PC-9 (cell line): ENCODE measurements at regions not wholly inside any gene's neighbourhood (a gene's known extent, or its start where the extent isn't known, plus 50 kb on each side); places are given as distances from the start of the nearest gene placed in this dataset.

Experiments
- BruUV-seq: library from RNA; stranded (reverse); fragments of 400-500 nt; replicated peaks from 2 replicates; lab custom pipeline; 2021; lab: Mats Ljungman, UMichigan
- CTCF ChIA-PET: fragments of 300-600 bp; sonication (Branson Sonifier 250); formaldehyde crosslinking; loops from one replicate; lab custom pipeline; 2022; ENCODE audit warnings: antibody characterized with exemption; lab: Charles Lee
- POLR2A ChIA-PET: fragments of 300-600 bp; sonication (Branson Sonifier 250); formaldehyde crosslinking; loops from one replicate; lab custom pipeline; 2022; ENCODE audit warnings: antibody characterized with exemption; ENCODE audit not compliant: unreplicated experiment; lab: Charles Lee
- DNase-seq, 2 experiments: peaks; one replicate each; pipeline versions ENCODE4 v3.0.0 to v3.0.0-alpha.2; 2015 to 2022; ENCODE audit warnings: mixed read lengths in 1 of 2
- H2AFZ ChIP-seq: fragments of 200-600 bp; sonication (generic); 2 replicates; pipeline ENCODE4 v1.8.1; 2017; ENCODE audit warnings: antibody characterized with exemption
- H3F3A ChIP-seq: fragments of 200-600 bp; sonication (generic); 2 replicates; pipeline ENCODE4 v1.8.1; 2017; ENCODE audit warnings: antibody characterized with exemption, mild to moderate bottlenecking, low read depth; ENCODE audit not compliant: insufficient read depth
- H3K27ac ChIP-seq: fragments of 200-600 bp; sonication (generic); 2 replicates; pipeline ENCODE4 v1.6.1; 2016; ENCODE audit warnings: mixed run types
- H3K27me3 ChIP-seq: fragments of 200-600 bp; sonication (generic); 2 replicates; pipeline ENCODE4 v1.6.1; 2016; ENCODE audit warnings: low read depth, mixed run types; ENCODE audit not compliant: insufficient read depth
- H3K36me3 ChIP-seq: fragments of 200-600 bp; sonication (generic); 2 replicates; pipeline ENCODE4 v1.6.1; 2016; ENCODE audit warnings: low read depth, mixed run types
- H3K4me1 ChIP-seq: fragments of 200-600 bp; sonication (generic); replicated peaks from 2 replicates; pipeline ENCODE4 v1.6.1; 2016; ENCODE audit warnings: mixed run types; ENCODE audit not compliant: insufficient read depth
- H3K4me2 ChIP-seq: fragments of 200-600 bp; sonication (generic); 2 replicates; pipeline ENCODE4 v1.6.1; 2017; ENCODE audit warnings: mixed run types
- H3K4me3 ChIP-seq: fragments of 200-600 bp; sonication (generic); 2 replicates; pipeline ENCODE4 v1.6.1; 2016; ENCODE audit warnings: mixed run types
- H3K79me2 ChIP-seq: fragments of 200-600 bp; sonication (generic); 2 replicates; pipeline ENCODE4 v1.6.1; 2017; ENCODE audit warnings: low read depth, mixed run types
- H3K9me2 ChIP-seq: fragments of 200-600 bp; sonication (generic); 2 replicates; pipeline ENCODE4 v1.8.1; 2017; ENCODE audit warnings: mild to moderate bottlenecking; ENCODE audit not compliant: insufficient read depth
- H3K9me3 ChIP-seq: fragments of 200-600 bp; sonication (generic); 2 replicates; pipeline ENCODE4 v1.8.1; 2016; ENCODE audit warnings: low read depth; ENCODE audit not compliant: insufficient read depth
- H4K20me1 ChIP-seq: fragments of 200-600 bp; sonication (generic); 2 replicates; pipeline ENCODE4 v1.8.1; 2017; ENCODE audit not compliant: insufficient read depth
- CTCF ChIP-seq: fragments of 200-600 bp; sonication (generic); conservative IDR thresholded peaks from 2 replicates; pipeline ENCODE4 v1.6.1; 2017; ENCODE audit warnings: mixed run types, antibody characterized with exemption, mild to moderate bottlenecking, moderate library complexity
- EZH2 ChIP-seq: fragments of 200-600 bp; sonication (generic); IDR thresholded peaks from 2 replicates; pipeline ENCODE4 v1.8.0; 2017; ENCODE audit warnings: antibody characterized with exemption, low read depth
- intact Hi-C: fragments of 100-400 bp; cut with micrococcal nuclease; formaldehyde crosslinking; loops from one replicate; pipeline ENCODE4 v1.10.0; 2022; ENCODE audit not compliant: unreplicated experiment

- ChIA-PET CTCF (no interaction called here), POLR2A (no interaction called here)
- Histone ChIP-seq H4K20me1 (no peaks in the 10 kb centered on the region), H3F3A (no peaks in the 10 kb centered on the region), H3K9me2 (no peaks in the 10 kb centered on the region), H3K9me3 (no peaks in the 10 kb centered on the region), H3K79me2 (no peaks in the 10 kb centered on the region), H3K4me1 (no peaks in the 10 kb centered on the region), H3K4me2 (no peak overlapping the region), H3K27me3 (no peaks in the 10 kb centered on the region), H3K27ac (no peak overlapping the region), H3K36me3 (no peaks in the 10 kb centered on the region), H2AFZ (no peak overlapping the region), H3K4me3 (no peak overlapping the region)
- TF ChIP-seq EZH2 (no peak), CTCF (no peak)
- DNase-seq, result no peak
- BruUV-seq, result no TSS peak
- intact Hi-C loops, result no loop called here
These were observed 611.7 kb downstream of the ZIC1 start for GRCh38 chr3:148020861-148021260.

GRCh38 chr3:148021381-148021780 lies 612.2 kb downstream of the ZIC1 start:
- BruUV-seq, result no TSS peak
- CTCF ChIA-PET, result no interaction called here

GRCh38 chr3:148023994-148024393 lies 614.8 kb downstream of the ZIC1 start:
- H4K20me1 ChIP-seq, result no peaks in the 10 kb centered on the region
- H3K27me3 ChIP-seq, result no peaks in the 10 kb centered on the region
- TF ChIP-seq EZH2 (no peak), CTCF (no peak)
- no peaks in the 10 kb centered on the region for H3K36me3 ChIP-seq
- no peaks in the 10 kb centered on the region for H3K9me2 ChIP-seq
- no peak for DNase-seq
- H3F3A ChIP-seq, result no peaks in the 10 kb centered on the region
- H3K9me3 ChIP-seq, result no peaks in the 10 kb centered on the region
- no peak overlapping the region for H2AFZ ChIP-seq
- no peak overlapping the region for H3K27ac ChIP-seq
- ChIA-PET POLR2A (no interaction called here), CTCF (no interaction called here)
- no peak overlapping the region for H3K4me2 ChIP-seq
- H3K4me3 ChIP-seq, result no peak overlapping the region
- H3K79me2 ChIP-seq, result no peaks in the 10 kb centered on the region
- H3K4me1 ChIP-seq, result no peaks in the 10 kb centered on the region
- BruUV-seq, result no TSS peak
- intact Hi-C loops, result no loop called here

More at GRCh38 chr3:148021381-148021780, 612.2 kb downstream of the ZIC1 start:
- no peaks in the 10 kb centered on the region for H3K9me2 ChIP-seq
- no peaks in the 10 kb centered on the region for H4K20me1 ChIP-seq
- POLR2A ChIA-PET, result no interaction called here
- H3K36me3 ChIP-seq, result no peaks in the 10 kb centered on the region
- no peaks in the 10 kb centered on the region for H3F3A ChIP-seq
- H3K4me2 ChIP-seq, result no peak overlapping the region
- H3K27ac ChIP-seq, result no peak overlapping the region
- no peaks in the 10 kb centered on the region for H3K4me1 ChIP-seq
- no peaks in the 10 kb centered on the region for H3K27me3 ChIP-seq
- H3K4me3 ChIP-seq, result no peak overlapping the region
- DNase-seq, result no peak
- H3K9me3 ChIP-seq, result no peaks in the 10 kb centered on the region
- no peaks in the 10 kb centered on the region for H3K79me2 ChIP-seq
- H2AFZ ChIP-seq, result no peak overlapping the region
- intact Hi-C loops, result no loop called here
- TF ChIP-seq CTCF (no peak), EZH2 (no peak)
